MM.1S (cell line): ENCODE measurements at regions not wholly inside any gene's neighbourhood (a gene's known extent, or its start where the extent isn't known, plus 50 kb on each side); places are given as distances from the start of the nearest gene placed in this dataset.

Experiments
- DNase-seq: peaks from one replicate; pipeline ENCODE4 v3.0.0-alpha.2; 2015
- H2AFZ ChIP-seq: fragments of 300-600 bp; sonication (generic); 2 replicates; pipeline ENCODE4 v1.6.0; 2016; ENCODE audit warnings: antibody characterized with exemption, low read length
- H3F3A ChIP-seq: fragments of 300-600 bp; sonication (generic); 2 replicates; pipeline ENCODE4 v1.6.1; 2016; ENCODE audit warnings: mild to moderate bottlenecking, antibody characterized with exemption, low read length, moderate library complexity, mixed read lengths; ENCODE audit not compliant: insufficient read depth
- H3K27ac ChIP-seq: fragments of 300-600 bp; sonication (generic); 2 replicates; pipeline ENCODE4 v1.5.1; 2016; ENCODE audit warnings: mild to moderate bottlenecking, low read length
- H3K27me3 ChIP-seq: fragments of 300-600 bp; sonication (generic); replicated peaks from 2 replicates; pipeline ENCODE4 v1.6.0; 2016; ENCODE audit warnings: low read length; ENCODE audit not compliant: insufficient read depth
- H3K36me3 ChIP-seq: fragments of 300-600 bp; sonication (generic); replicated peaks from 2 replicates; pipeline ENCODE4 v1.6.1; 2016; ENCODE audit warnings: mild to moderate bottlenecking, low read length, mixed read lengths; ENCODE audit not compliant: insufficient read depth
- H3K4me1 ChIP-seq: fragments of 300-600 bp; sonication (generic); 2 replicates; pipeline ENCODE4 v1.6.1; 2016; ENCODE audit warnings: low read length, mixed read lengths
- H3K4me2 ChIP-seq: fragments of 300-600 bp; sonication (generic); 2 replicates; pipeline ENCODE4 v1.6.0; 2016; ENCODE audit warnings: low read depth, low read length
- H3K4me3 ChIP-seq: fragments of 300-600 bp; sonication (generic); 2 replicates; pipeline ENCODE4 v1.5.1; 2016; ENCODE audit warnings: low read length, mixed read lengths
- H3K79me2 ChIP-seq: fragments of 300-600 bp; sonication (generic); 2 replicates; pipeline ENCODE4 v1.6.1; 2016; ENCODE audit warnings: mixed run types, low read length, mixed read lengths
- H3K9ac ChIP-seq: fragments of 300-600 bp; sonication (generic); 2 replicates; pipeline ENCODE4 v1.6.1; 2016; ENCODE audit warnings: low read length, mixed read lengths
- H3K9me2 ChIP-seq: fragments of 300-600 bp; sonication (generic); replicated peaks from 2 replicates; pipeline ENCODE4 v1.6.1; 2016; ENCODE audit warnings: mild to moderate bottlenecking, low read length, mixed read lengths; ENCODE audit not compliant: insufficient read depth
- H3K9me3 ChIP-seq: fragments of 300-600 bp; sonication (generic); replicated peaks from 2 replicates; pipeline ENCODE4 v1.6.1; 2016; ENCODE audit warnings: mild to moderate bottlenecking, low read length, mixed read lengths; ENCODE audit not compliant: insufficient read depth
- H4K20me1 ChIP-seq: fragments of 300-600 bp; sonication (generic); 2 replicates; pipeline ENCODE4 v1.6.1; 2016; ENCODE audit warnings: mild to moderate bottlenecking, low read length, moderate library complexity, mixed read lengths; ENCODE audit not compliant: insufficient read depth
- EZH2 ChIP-seq: fragments of 300-600 bp; sonication (generic); optimal IDR thresholded peaks from 2 replicates; pipeline ENCODE3; 2017; ENCODE audit warnings: low read depth, mild to moderate bottlenecking, antibody characterized with exemption, low read length, mixed read lengths
- EZH2phosphoT487 ChIP-seq: fragments of 300-600 bp; sonication (generic); IDR thresholded peaks from 2 replicates; pipeline ENCODE4 v1.6.1; 2018; ENCODE audit warnings: antibody characterized with exemption, low read length
- TF ChIP-seq, protein P1 (sequence below): fragments of 300-600 bp; sonication (generic); IDR thresholded peaks from 2 replicates; pipeline ENCODE4 v1.5.1; 2016; ENCODE audit warnings: antibody characterized with exemption, low read length, mixed read lengths

DNA sequence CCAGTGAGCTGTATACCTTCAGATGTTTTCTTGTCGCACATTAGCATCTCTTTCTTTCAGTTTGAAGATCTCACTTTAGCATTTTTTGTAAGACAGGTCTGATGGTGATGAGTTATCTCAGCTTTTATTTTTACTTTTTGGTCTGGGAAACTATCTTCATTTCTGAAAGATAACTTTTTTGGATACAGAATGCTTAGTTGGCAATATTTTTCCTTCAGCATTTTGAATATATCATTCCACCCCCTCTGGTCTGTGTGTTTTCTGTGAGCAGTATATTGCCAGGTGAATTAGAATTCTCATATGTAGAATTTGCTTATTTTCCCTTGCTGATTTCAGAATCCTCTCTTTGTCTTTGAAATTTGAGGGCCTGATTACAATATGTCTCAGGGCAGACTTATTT, 743.3 kb downstream of the PLOD2 start:
- Histone ChIP-seq H3K4me2 (no peak overlapping the region), H3K9ac (no peak overlapping the region), H2AFZ (no peak overlapping the region), H3K79me2 (no peaks in the 10 kb centered on the region), H3K36me3 (no peaks in the 10 kb centered on the region), H4K20me1 (no peaks in the 10 kb centered on the region), H3F3A (no peaks in the 10 kb centered on the region), H3K9me2 (no peaks in the 10 kb centered on the region), H3K27ac (no peak overlapping the region), H3K9me3 (no peaks in the 10 kb centered on the region), H3K4me3 (no peak overlapping the region), H3K27me3 (0 out of 2 replicates have a peak, but pooled peaks cover 2% of the 10 kb centered on the region), H3K4me1 (no peaks in the 10 kb centered on the region)
- no peak for DNase-seq
- TF ChIP-seq, protein P1, sequence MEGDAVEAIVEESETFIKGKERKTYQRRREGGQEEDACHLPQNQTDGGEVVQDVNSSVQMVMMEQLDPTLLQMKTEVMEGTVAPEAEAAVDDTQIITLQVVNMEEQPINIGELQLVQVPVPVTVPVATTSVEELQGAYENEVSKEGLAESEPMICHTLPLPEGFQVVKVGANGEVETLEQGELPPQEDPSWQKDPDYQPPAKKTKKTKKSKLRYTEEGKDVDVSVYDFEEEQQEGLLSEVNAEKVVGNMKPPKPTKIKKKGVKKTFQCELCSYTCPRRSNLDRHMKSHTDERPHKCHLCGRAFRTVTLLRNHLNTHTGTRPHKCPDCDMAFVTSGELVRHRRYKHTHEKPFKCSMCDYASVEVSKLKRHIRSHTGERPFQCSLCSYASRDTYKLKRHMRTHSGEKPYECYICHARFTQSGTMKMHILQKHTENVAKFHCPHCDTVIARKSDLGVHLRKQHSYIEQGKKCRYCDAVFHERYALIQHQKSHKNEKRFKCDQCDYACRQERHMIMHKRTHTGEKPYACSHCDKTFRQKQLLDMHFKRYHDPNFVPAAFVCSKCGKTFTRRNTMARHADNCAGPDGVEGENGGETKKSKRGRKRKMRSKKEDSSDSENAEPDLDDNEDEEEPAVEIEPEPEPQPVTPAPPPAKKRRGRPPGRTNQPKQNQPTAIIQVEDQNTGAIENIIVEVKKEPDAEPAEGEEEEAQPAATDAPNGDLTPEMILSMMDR, result no peak
- TF ChIP-seq EZH2phosphoT487 (no peak), EZH2 (no peak)

DNA sequence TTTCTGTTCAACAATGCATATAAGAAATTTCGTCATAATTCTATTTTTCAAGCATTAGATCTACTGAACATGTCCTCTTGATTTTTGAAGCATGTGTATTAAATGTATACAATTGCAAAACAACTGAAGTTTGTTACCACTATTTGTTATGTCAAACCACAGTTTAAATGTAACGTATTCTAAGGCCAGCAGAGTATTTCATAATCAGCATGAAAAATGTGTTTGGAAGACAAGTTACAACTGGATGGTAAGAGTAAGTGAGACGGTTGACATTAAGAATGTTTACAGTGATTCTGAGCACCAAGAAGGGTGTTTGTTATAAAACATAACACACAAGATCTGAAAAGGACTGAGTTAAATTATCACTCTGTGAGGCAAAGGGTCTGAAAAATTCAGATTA, 738.4 kb downstream of the PLOD2 start:
- Histone ChIP-seq H3K36me3 (no peaks in the 10 kb centered on the region), H4K20me1 (no peaks in the 10 kb centered on the region), H3K9me3 (no peaks in the 10 kb centered on the region), H3K9ac (no peak overlapping the region), H3K27me3 (0 out of 2 replicates have a peak, but pooled peaks cover 2% of the 10 kb centered on the region), H3K27ac (no peak overlapping the region), H2AFZ (no peak overlapping the region), H3K79me2 (no peaks in the 10 kb centered on the region), H3K4me1 (no peaks in the 10 kb centered on the region), H3K4me3 (no peak overlapping the region), H3K4me2 (no peak overlapping the region), H3K9me2 (no peaks in the 10 kb centered on the region), H3F3A (no peaks in the 10 kb centered on the region)
- DNase-seq, result no peak
- TF ChIP-seq, protein P1, result no peak
- TF ChIP-seq EZH2phosphoT487 (no peak), EZH2 (no peak)

DNA sequence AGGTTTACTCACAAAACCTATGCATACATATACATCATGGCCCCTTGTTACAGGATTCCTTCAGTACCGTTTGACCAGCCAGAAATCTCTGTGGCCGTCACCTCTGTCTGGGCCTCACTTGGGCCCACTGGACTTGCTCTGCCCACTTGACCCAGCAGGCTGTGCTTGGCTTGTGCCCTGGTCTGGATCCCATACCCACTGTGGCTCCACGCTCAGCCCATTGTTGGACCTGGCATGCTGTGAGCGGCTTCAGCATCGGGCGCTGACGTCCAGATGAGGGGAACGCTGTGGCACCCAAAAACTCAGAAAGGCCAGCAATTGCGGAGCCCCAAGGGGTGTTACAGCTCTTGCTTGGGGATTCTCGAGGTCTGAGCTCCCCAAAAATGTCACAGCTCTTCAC, 733.6 kb downstream of the PLOD2 start:
- no peaks in the 10 kb centered on the region for H4K20me1 ChIP-seq
- TF ChIP-seq EZH2phosphoT487, result no peak
- TF ChIP-seq, protein P1, result no peak
- no peak for TF ChIP-seq EZH2
- no peaks in the 10 kb centered on the region for H3F3A ChIP-seq
- H3K9ac ChIP-seq, result no peak overlapping the region
- no peak overlapping the region for H2AFZ ChIP-seq
- no peak overlapping the region for H3K4me2 ChIP-seq
- H3K9me3 ChIP-seq, result no peaks in the 10 kb centered on the region
- H3K27ac ChIP-seq, result no peak overlapping the region
- DNase-seq, result no peak
- no peaks in the 10 kb centered on the region for H3K4me1 ChIP-seq
- no peaks in the 10 kb centered on the region for H3K9me2 ChIP-seq
- no peaks in the 10 kb centered on the region for H3K27me3 ChIP-seq
- H3K79me2 ChIP-seq, result no peaks in the 10 kb centered on the region
- no peaks in the 10 kb centered on the region for H3K36me3 ChIP-seq
- no peak overlapping the region for H3K4me3 ChIP-seq
